ENCODE measurements at regions not wholly inside any gene's neighbourhood (a gene's known extent, or its start where the extent isn't known, plus 50 kb on each side); places are given as distances from the start of the nearest gene placed in this dataset.

DNA sequence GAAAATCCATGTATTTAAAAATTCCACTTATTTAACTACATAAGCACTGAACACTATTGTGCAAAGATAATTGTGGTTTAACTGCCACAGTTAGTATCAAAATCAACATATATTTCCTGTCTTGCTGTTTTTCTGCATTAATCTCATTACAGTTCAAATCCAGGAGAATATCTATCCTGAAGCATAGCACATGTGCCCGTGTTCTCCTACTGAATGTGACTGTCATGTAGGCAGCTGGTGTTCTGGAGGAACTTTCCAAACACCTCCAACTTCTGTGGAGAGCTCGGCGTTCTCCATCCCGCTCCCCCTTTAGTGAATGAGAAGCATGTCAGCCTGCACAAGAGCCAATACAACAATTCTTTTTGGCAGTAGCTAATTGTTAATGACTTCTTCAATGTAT, 76.4 kb upstream of the IKZF1 start:
- Histone ChIP-seq H2AK9ac (replicated peaks; ENCODE audit: low read depth, low read length, poor library complexity) (no peak overlapping the region), H3K9ac (ENCODE audit: low read depth, low read length) (no peak overlapping the region), H2BK120ac (ENCODE audit: low read depth, low read length) (no peak overlapping the region), H4K91ac (ENCODE audit: insufficient read depth, low read depth, low read length) (no peak overlapping the region), H3K27ac (ENCODE audit: insufficient read depth, low read length) (no peak overlapping the region), H3K9me3 (ENCODE audit: control insufficient read depth, insufficient read depth, low read length) (peaks cover 3% of the 10 kb centered on the region; the same call in 1 of the 2 replicates), H3K27me3 (ENCODE audit: control insufficient read depth, insufficient read depth, low read length) (no peaks in the 10 kb centered on the region), H2BK15ac (ENCODE audit: low read depth, low read length) (no peak overlapping the region), H3K14ac (replicated peaks; ENCODE audit: low read depth, low read length) (no peak overlapping the region), H4K8ac (ENCODE audit: low read depth in 2 of 2, low read length in 2 of 2) (no peak overlapping the region), H3K18ac (ENCODE audit: low read depth, low read length) (no peak overlapping the region), H4K20me1 (ENCODE audit: insufficient read depth, low read length) (no peaks in the 10 kb centered on the region), H3K23ac (ENCODE audit: low read depth, low read length) (no peak overlapping the region), H3K4ac (ENCODE audit: low read depth, low read length) (no peak overlapping the region), H3K4me3 (ENCODE audit: insufficient read depth, low read depth, low read length) (no peak overlapping the region), H3K9me1 (ENCODE audit: insufficient read depth, low read length) (no peaks in the 10 kb centered on the region), H3K79me1 (ENCODE audit: low read depth in 1 of 2, low read length in 2 of 2) (no peaks in the 10 kb centered on the region), H4K5ac (ENCODE audit: low read depth, low read length) (no peak overlapping the region), H3K4me1 (ENCODE audit: control insufficient read depth, insufficient read depth, low read length) (no peaks in the 10 kb centered on the region), H3K36me3 (ENCODE audit: control insufficient read depth, insufficient read depth, low read length) (no peaks in the 10 kb centered on the region), H2BK5ac (ENCODE audit: low read depth, low read length, poor library complexity, severe bottlenecking) (no peak overlapping the region), H2BK20ac (ENCODE audit: low read depth, low read length) (no peak overlapping the region), H3K4me2 (ENCODE audit: low read depth, low read length) (no peak overlapping the region), H2AFZ (replicated peaks; ENCODE audit: low read length, poor library complexity) (no peak overlapping the region), H3K56ac (ENCODE audit: extremely low read depth, insufficient read depth, low read length) (no peak overlapping the region), H2AK5ac (ENCODE audit: low read depth, low read length) (no peak overlapping the region)
- ATAC-seq (ENCODE audit: low read depth) (no peak), DNase-seq (no peak)
- intact Hi-C loops (cut with micrococcal nuclease) (no loop called here), in situ Hi-C loops (cut with MboI; ENCODE audit: low sequenced_read_pairs) (no loop called here), dilution Hi-C loops (cut with HindIII; ENCODE audit: low sequenced_read_pairs, unreplicated experiment) (no loop called here)
- ChIA-PET POLR2A (ENCODE audit: unreplicated experiment) (no interaction called here), CTCF (no interaction called here)
- no CpG with 5 or more reads among the region's 4 CpGs for WGBS, 2 experiments (ENCODE audit: extremely low coverage in 2 of 2, insufficient read length in 1 of 2)
- TF ChIP-seq, protein P1, sequence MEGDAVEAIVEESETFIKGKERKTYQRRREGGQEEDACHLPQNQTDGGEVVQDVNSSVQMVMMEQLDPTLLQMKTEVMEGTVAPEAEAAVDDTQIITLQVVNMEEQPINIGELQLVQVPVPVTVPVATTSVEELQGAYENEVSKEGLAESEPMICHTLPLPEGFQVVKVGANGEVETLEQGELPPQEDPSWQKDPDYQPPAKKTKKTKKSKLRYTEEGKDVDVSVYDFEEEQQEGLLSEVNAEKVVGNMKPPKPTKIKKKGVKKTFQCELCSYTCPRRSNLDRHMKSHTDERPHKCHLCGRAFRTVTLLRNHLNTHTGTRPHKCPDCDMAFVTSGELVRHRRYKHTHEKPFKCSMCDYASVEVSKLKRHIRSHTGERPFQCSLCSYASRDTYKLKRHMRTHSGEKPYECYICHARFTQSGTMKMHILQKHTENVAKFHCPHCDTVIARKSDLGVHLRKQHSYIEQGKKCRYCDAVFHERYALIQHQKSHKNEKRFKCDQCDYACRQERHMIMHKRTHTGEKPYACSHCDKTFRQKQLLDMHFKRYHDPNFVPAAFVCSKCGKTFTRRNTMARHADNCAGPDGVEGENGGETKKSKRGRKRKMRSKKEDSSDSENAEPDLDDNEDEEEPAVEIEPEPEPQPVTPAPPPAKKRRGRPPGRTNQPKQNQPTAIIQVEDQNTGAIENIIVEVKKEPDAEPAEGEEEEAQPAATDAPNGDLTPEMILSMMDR (conservative IDR thresholded peaks at IDR 0.05; ENCODE audit: low read depth, low read length): no peak
- BruUV-seq (replicated peaks): no TSS peak
